ENCODE measurements at regions not wholly inside any gene's neighbourhood (a gene's known extent, or its start where the extent isn't known, plus 50 kb on each side); places are given as distances from the start of the nearest gene placed in this dataset.

DNA sequence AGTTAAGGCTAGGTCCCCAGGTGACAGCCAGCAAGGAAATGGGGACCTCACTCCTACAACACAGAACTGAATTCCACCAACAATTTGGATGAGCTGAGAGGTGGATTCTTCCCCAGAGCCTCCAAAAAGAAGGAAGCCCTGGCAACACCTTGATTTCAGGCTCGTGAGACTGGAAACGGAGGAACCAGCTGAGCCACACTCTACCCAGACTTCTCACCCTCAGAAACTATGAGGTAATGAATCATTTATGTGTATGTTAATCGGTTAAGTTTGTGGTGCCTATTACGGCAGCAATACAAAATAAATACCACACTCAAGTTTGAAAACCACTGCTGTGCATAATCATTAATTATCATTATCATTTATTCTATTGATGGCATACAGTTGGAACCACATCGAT, 532.4 kb upstream of the ANKRD30A start:
- DNase-seq: no peak
- H3K4me3 Mint-ChIP-seq: no peak overlapping the region

DNA sequence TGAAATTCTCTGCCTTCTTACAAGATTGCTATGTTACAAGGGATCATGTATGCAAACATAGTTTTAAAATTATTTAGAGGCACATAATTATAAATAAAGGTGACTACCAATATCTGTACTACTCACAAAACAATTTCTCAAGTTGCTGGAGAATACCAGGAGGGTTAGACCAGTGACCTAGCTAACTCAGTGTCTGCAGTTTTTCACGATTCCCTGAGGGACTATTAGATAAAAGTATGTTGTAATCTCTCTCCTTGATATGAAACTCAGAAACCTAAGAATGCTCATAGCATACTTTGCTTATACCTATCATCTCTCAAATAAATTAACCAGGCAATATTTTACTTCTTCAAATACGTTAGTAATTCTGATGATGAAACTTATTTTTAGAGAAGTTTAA, 534.0 kb upstream of the ANKRD30A start:
- Mint-ChIP-seq H3K27me3 (ENCODE audit: low read depth in 2 of 2) (no peaks in the 10 kb centered on the region), H3K27ac (no peak overlapping the region), H3K4me3 (no peak overlapping the region), H3K36me3 (no peaks in the 10 kb centered on the region), H3K9me3 (peaks cover 2 to 3% of the 10 kb centered on the region in 2 donors), H3K4me1 (no peaks in the 10 kb centered on the region)
- no CpG with 5 or more reads among the region's 2 CpGs for WGBS (ENCODE audit: insufficient coverage)
- Histone ChIP-seq H3K36me3 (ENCODE audit: control insufficient read depth, insufficient read depth, low read length) (no peaks in the 10 kb centered on the region), H3K27ac (ENCODE audit: low read length) (no peak overlapping the region), H3K4me3 (ENCODE audit: low read length) (no peak overlapping the region), H3K9me3 (ENCODE audit: control insufficient read depth, insufficient read depth, low read length) (no peaks in the 10 kb centered on the region), H3K4me1 (ENCODE audit: control insufficient read depth, insufficient read depth, low read length) (no peaks in the 10 kb centered on the region), H3K27me3 (ENCODE audit: control insufficient read depth, insufficient read depth, low read length) (no peaks in the 10 kb centered on the region)
- intact Hi-C loops (cut with micrococcal nuclease): no loop called here
- TF ChIP-seq, protein P1, sequence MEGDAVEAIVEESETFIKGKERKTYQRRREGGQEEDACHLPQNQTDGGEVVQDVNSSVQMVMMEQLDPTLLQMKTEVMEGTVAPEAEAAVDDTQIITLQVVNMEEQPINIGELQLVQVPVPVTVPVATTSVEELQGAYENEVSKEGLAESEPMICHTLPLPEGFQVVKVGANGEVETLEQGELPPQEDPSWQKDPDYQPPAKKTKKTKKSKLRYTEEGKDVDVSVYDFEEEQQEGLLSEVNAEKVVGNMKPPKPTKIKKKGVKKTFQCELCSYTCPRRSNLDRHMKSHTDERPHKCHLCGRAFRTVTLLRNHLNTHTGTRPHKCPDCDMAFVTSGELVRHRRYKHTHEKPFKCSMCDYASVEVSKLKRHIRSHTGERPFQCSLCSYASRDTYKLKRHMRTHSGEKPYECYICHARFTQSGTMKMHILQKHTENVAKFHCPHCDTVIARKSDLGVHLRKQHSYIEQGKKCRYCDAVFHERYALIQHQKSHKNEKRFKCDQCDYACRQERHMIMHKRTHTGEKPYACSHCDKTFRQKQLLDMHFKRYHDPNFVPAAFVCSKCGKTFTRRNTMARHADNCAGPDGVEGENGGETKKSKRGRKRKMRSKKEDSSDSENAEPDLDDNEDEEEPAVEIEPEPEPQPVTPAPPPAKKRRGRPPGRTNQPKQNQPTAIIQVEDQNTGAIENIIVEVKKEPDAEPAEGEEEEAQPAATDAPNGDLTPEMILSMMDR (IDR thresholded peaks at IDR 0.05): no peak
- ATAC-seq (no peak), DNase-seq (no peak)

More for the DNA sequence above, 532.4 kb upstream of the ANKRD30A start:
- ATAC-seq: no peak
- no peaks in the 10 kb centered on the region for H3K27me3 ChIP-seq (ENCODE audit: control insufficient read depth, insufficient read depth, low read length)
- H3K4me3 ChIP-seq (ENCODE audit: low read length): no peak overlapping the region
- H3K9me3 Mint-ChIP-seq: peaks cover 4 to 5% of the 10 kb centered on the region in 2 donors
- no peaks in the 10 kb centered on the region for H3K4me1 ChIP-seq (ENCODE audit: control insufficient read depth, insufficient read depth, low read length)
- H3K27me3 Mint-ChIP-seq (ENCODE audit: low read depth in 2 of 2): no peaks in the 10 kb centered on the region
- H3K4me1 Mint-ChIP-seq: no peaks in the 10 kb centered on the region
- no peak overlapping the region for H3K27ac ChIP-seq (ENCODE audit: low read length)
- H3K36me3 ChIP-seq (ENCODE audit: control insufficient read depth, insufficient read depth, low read length): no peaks in the 10 kb centered on the region
- no peak overlapping the region for H3K27ac Mint-ChIP-seq
- H3K36me3 Mint-ChIP-seq: no peaks in the 10 kb centered on the region
- H3K9me3 ChIP-seq (ENCODE audit: control insufficient read depth, insufficient read depth, low read length): no peaks in the 10 kb centered on the region
- 86% methylated on average over 1 of the region's 5 CpGs for WGBS (ENCODE audit: insufficient coverage)
- intact Hi-C loops (cut with micrococcal nuclease): no loop called here
- TF ChIP-seq, protein P1 (IDR thresholded peaks at IDR 0.05): no peak

DNA sequence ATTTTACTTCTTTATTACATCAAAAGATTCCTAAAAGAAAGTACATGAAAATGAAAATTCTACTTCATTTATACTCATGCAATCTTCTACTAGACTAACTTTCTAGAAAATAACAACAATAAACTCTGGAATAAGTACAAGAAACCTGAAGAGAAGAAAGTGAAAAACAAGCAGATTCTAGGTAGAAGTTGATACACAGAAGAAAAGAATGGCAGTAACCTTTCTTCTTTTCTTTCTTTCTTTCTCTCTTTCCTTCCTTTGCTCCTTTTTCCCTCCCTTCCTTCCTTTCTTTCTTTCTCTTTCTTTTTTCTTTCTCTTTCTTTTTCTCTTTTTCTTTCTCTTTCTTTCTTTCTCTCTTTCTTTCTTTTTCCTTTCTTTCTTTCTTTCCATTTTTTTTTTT, 541.7 kb upstream of the ANKRD30A start:
- Histone ChIP-seq H3K4me3 (ENCODE audit: low read length) (no peak overlapping the region), H3K36me3 (ENCODE audit: control insufficient read depth, insufficient read depth, low read length) (no peaks in the 10 kb centered on the region), H3K27ac (ENCODE audit: low read length) (no peak overlapping the region), H3K27me3 (ENCODE audit: control insufficient read depth, insufficient read depth, low read length) (no peaks in the 10 kb centered on the region), H3K9me3 (ENCODE audit: control insufficient read depth, insufficient read depth, low read length) (no peaks in the 10 kb centered on the region), H3K4me1 (ENCODE audit: control insufficient read depth, insufficient read depth, low read length) (no peaks in the 10 kb centered on the region)
- DNase-seq (no peak), ATAC-seq (no peak)
- H3K4me3 Mint-ChIP-seq: no peak overlapping the region
- peaks cover 0 to 4% of the 10 kb centered on the region in 2 donors for H3K4me1 Mint-ChIP-seq
- H3K9me3 Mint-ChIP-seq: peaks cover 3 to 9% of the 10 kb centered on the region in 2 donors
- TF ChIP-seq, protein P1 (IDR thresholded peaks at IDR 0.05): no peak
- H3K27ac Mint-ChIP-seq: no peak overlapping the region
- no peaks in the 10 kb centered on the region for H3K36me3 Mint-ChIP-seq
- H3K27me3 Mint-ChIP-seq (ENCODE audit: low read depth in 2 of 2): peaks cover 0 to 6% of the 10 kb centered on the region in 2 donors
- intact Hi-C loops (cut with micrococcal nuclease): no loop called here

DNA sequence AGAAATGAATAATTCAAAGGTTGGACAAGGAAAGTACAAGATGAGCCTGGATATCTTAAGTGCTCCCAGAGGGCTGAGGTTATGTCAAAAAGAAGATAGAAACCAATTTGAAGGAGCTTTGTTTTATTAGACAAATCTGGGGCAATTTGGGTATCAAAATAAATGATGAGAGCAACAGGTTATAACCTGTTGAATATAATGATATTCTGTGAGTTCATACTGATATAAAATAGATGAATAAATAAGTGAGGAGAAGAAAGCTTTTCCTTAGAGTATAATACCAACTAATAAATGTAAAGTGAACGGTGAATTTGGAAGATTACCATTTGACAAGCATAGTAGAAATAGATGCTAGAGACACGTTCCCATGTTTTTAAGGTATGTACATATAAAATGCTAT, 544.2 kb upstream of the ANKRD30A start:
- H3K9me3 ChIP-seq (ENCODE audit: control insufficient read depth, insufficient read depth, low read length): no peaks in the 10 kb centered on the region

More for the DNA sequence above, 544.2 kb upstream of the ANKRD30A start:
- H3K27ac Mint-ChIP-seq: no peak overlapping the region
- no peak overlapping the region for H3K4me3 ChIP-seq (ENCODE audit: low read length)
- DNase-seq (no peak), ATAC-seq (no peak)
- H3K36me3 ChIP-seq (ENCODE audit: control insufficient read depth, insufficient read depth, low read length): no peaks in the 10 kb centered on the region
- no peaks in the 10 kb centered on the region for H3K36me3 Mint-ChIP-seq
- H3K27me3 Mint-ChIP-seq (ENCODE audit: low read depth in 2 of 2): peaks cover 0 to 6% of the 10 kb centered on the region in 2 donors
- H3K4me3 Mint-ChIP-seq: no peak overlapping the region
- H3K4me1 ChIP-seq (ENCODE audit: control insufficient read depth, insufficient read depth, low read length): no peaks in the 10 kb centered on the region
- WGBS (ENCODE audit: insufficient coverage): 88% methylated on average over 2 of the region's 2 CpGs
- H3K4me1 Mint-ChIP-seq: peaks cover 0 to 4% of the 10 kb centered on the region in 2 donors
- no peaks in the 10 kb centered on the region for H3K27me3 ChIP-seq (ENCODE audit: control insufficient read depth, insufficient read depth, low read length)
- TF ChIP-seq, protein P1 (IDR thresholded peaks at IDR 0.05): no peak
- intact Hi-C loops (cut with micrococcal nuclease): no loop called here
- no peak overlapping the region for H3K27ac ChIP-seq (ENCODE audit: low read length)
- H3K9me3 Mint-ChIP-seq: peaks cover 6 to 9% of the 10 kb centered on the region in 2 donors

All from natural killer cell (primary cell).